ENCODE measurements at regions not wholly inside any gene's neighbourhood (a gene's known extent, or its start where the extent isn't known, plus 50 kb on each side); places are given as distances from the start of the nearest gene placed in this dataset.

DNA sequence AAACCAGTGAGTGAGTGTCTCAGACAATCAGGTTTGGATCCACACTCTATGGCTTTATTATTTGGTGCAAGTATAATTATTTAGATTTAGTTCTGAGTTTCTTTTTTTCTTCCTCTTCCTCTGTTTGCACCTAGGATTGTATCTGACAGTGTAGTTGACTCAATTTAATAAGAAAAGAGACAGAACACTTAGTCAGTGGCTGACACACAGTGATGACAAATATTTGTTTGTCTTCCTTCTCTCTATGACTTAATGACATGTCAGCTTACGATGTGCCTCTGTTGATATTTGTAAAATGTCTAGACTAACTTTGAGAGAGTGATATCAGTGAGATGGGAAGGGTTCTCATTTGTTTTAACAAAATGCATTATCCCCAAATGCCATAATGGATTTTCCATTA lies 129.5 kb upstream of the SLC10A2 start:
- Mint-ChIP-seq H3K4me1 (ENCODE audit: low read depth in 2 of 2) (no peaks in the 10 kb centered on the region), H3K27ac (no peak overlapping the region), H3K9me3 (no peaks in the 10 kb centered on the region), H3K27me3 (no peaks in the 10 kb centered on the region), H3K4me3 (no peak overlapping the region), H3K36me3 (no peaks in the 10 kb centered on the region)
- ATAC-seq (no peak), DNase-seq (ENCODE audit: low spot score) (no peak)

DNA sequence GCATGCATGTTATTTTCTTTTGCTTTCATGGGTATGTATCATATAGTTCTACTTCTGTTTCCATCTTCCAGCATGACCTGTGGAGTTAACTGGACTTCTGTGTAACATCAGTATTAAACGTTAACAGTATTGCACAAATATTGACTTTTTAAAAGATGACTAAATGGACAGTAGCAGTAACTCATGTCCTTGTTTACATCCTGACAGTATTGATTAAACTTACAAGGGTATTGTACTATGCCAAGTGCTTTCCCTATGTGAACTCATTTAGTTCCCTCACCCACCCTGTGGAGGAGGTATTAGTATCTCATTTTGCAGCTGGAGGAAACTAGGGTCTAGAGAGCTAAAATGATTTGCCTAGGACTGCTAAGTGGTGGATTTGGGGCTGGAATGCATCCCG lies 128.7 kb upstream of the SLC10A2 start:
- Mint-ChIP-seq H3K4me3 (no peak overlapping the region), H3K36me3 (no peaks in the 10 kb centered on the region), H3K4me1 (ENCODE audit: low read depth in 2 of 2) (no peaks in the 10 kb centered on the region), H3K9me3 (no peaks in the 10 kb centered on the region), H3K27ac (no peak overlapping the region), H3K27me3 (no peaks in the 10 kb centered on the region)
- DNase-seq (ENCODE audit: low spot score) (no peak), ATAC-seq (no peak)

DNA sequence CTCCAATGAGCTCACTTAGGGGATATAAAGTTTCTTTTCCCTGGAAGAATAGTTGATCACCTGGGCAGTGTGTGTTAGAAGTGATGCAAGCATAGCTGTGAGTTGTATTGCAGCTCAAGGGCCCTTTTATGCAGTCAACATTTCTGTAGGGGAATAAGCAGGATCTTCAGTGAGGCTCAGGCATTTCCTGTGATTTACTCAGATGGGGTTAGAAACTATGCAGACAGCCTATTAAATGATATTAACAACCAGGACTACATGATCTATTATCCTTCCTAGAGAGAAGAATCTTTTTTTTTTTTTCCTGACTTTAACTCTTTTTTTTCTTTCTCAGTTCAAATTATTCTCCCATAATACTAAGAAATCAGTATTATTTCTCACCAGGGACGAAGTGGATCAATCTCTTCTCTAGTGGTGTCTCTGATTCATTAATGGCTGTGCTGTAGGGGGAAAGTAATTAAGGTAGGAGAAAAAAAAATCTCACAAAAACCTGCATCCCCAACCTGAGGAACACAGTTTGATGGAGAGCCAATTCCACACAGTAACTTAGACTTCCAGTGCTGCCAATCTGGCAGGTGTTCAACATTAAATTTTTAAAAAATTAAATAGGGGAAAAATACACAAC lies 126.4 kb upstream of the SLC10A2 start:
- Mint-ChIP-seq H3K4me3 (no peak overlapping the region), H3K36me3 (no peaks in the 10 kb centered on the region), H3K4me1 (ENCODE audit: low read depth in 2 of 2) (no peaks in the 10 kb centered on the region), H3K27ac (no peak overlapping the region), H3K27me3 (no peaks in the 10 kb centered on the region), H3K9me3 (no peaks in the 10 kb centered on the region)
- no peak for DNase-seq (ENCODE audit: low spot score)
- no peak for ATAC-seq

DNA sequence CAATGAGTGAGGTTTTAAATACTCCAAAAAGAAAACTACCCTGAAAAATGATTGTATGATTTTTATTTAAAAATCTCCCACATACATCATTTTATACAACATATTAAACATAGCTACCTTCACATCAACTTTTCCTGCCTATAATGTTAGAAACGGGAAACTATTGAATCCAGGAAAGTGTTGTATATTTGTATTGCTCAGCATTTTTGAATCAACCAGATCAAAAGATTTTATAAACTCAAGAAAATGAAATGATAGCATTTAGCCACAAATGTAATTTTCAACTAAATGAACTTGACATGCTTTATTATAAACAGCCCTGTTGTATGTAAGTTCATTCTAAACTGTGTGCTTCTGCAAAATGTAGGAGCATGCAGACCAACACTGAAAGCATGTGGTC lies 124.6 kb upstream of the SLC10A2 start:
- DNase-seq (ENCODE audit: low spot score) (no peak), ATAC-seq (no peak)
- Mint-ChIP-seq H3K4me1 (ENCODE audit: low read depth in 2 of 2) (no peaks in the 10 kb centered on the region), H3K4me3 (no peak overlapping the region), H3K27me3 (no peaks in the 10 kb centered on the region), H3K36me3 (no peaks in the 10 kb centered on the region), H3K27ac (no peak overlapping the region), H3K9me3 (no peaks in the 10 kb centered on the region)

DNA sequence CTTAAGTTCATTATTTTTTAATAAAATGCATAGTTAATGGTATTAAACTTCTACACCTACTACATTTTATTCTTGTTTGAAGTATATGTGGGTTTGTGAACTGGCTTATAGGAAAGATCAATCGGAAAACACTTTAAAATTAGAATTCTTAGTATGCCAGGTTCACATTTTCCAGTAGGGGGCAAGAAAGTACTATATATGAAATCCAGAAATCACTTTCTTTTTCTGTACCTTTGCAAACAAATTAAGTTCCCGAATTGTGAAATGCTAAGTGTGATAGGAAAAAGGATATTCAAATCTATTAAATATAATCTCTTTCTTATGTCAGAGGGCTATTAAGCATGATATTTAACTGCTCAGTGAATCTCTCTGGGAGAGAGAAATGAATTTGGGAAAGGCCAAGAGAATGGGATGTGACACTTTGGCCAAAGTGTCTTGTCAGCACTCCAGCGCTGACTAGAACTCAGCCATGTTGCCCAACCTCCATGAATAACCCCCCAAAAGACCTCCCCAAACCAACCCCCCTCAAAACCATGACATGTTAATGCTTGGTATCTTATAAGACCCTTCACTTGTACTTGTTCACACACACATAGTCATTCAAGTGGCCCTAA lies 122.6 kb upstream of the SLC10A2 start:
- Mint-ChIP-seq H3K27ac (no peak overlapping the region), H3K36me3 (no peaks in the 10 kb centered on the region), H3K27me3 (no peaks in the 10 kb centered on the region), H3K4me1 (ENCODE audit: low read depth in 2 of 2) (no peaks in the 10 kb centered on the region), H3K4me3 (no peak overlapping the region), H3K9me3 (no peaks in the 10 kb centered on the region)
- no peak for DNase-seq (ENCODE audit: low spot score)
- no peak for ATAC-seq

DNA sequence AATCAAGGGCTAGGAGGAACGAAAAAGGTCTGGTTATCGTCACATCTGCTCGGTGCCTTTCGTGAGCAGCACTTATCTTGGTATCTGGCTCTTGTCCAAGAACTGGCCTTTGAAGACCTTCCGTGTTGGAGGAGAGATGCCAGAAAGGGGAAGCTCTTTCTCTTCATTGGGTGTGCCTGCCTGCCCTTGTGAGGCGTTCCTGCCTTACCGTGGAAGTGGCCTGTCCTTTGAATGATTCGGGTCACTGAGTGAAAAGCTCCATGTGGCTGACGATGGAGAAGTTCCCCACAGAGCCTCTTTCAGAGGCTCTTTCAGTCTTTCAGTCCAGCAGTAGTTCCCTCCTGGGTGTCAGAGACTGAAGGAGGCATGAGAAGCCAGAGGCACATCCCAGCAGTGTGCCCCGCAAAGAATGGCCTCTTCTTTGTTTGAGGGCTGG lies 121.5 kb upstream of the SLC10A2 start:
- no peaks in the 10 kb centered on the region for H3K4me1 Mint-ChIP-seq (ENCODE audit: low read depth in 2 of 2)
- ATAC-seq (no peak), DNase-seq (ENCODE audit: low spot score) (no peak)
- no peaks in the 10 kb centered on the region for H3K9me3 Mint-ChIP-seq
- no peak overlapping the region for H3K27ac Mint-ChIP-seq
- H3K36me3 Mint-ChIP-seq: no peaks in the 10 kb centered on the region
- no peaks in the 10 kb centered on the region for H3K27me3 Mint-ChIP-seq
- H3K4me3 Mint-ChIP-seq: no peak overlapping the region

DNA sequence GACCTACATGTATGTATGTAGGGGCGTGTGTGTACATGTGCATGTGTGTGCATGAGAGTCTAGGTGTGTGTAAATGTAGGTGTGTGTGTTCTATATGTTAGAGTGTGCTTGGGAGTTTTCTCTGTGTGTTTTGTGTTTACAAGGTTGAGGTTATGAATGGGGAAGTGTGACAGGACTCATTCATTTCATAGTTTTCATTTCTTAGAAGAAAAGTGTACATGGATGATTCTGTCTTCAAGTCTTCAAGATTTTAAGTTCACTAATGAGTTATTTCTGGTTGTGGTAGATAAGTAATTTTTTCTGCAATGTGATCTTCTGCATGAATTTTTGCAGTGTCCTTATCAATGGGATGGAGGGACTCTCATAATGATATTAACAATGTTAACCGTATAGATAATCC lies 118.2 kb upstream of the SLC10A2 start:
- Mint-ChIP-seq H3K27ac (no peak overlapping the region), H3K4me1 (ENCODE audit: low read depth in 2 of 2) (no peaks in the 10 kb centered on the region), H3K27me3 (no peaks in the 10 kb centered on the region), H3K9me3 (no peaks in the 10 kb centered on the region), H3K36me3 (no peaks in the 10 kb centered on the region), H3K4me3 (no peak overlapping the region)
- no peak for DNase-seq (ENCODE audit: low spot score)
- no peak for ATAC-seq

DNA sequence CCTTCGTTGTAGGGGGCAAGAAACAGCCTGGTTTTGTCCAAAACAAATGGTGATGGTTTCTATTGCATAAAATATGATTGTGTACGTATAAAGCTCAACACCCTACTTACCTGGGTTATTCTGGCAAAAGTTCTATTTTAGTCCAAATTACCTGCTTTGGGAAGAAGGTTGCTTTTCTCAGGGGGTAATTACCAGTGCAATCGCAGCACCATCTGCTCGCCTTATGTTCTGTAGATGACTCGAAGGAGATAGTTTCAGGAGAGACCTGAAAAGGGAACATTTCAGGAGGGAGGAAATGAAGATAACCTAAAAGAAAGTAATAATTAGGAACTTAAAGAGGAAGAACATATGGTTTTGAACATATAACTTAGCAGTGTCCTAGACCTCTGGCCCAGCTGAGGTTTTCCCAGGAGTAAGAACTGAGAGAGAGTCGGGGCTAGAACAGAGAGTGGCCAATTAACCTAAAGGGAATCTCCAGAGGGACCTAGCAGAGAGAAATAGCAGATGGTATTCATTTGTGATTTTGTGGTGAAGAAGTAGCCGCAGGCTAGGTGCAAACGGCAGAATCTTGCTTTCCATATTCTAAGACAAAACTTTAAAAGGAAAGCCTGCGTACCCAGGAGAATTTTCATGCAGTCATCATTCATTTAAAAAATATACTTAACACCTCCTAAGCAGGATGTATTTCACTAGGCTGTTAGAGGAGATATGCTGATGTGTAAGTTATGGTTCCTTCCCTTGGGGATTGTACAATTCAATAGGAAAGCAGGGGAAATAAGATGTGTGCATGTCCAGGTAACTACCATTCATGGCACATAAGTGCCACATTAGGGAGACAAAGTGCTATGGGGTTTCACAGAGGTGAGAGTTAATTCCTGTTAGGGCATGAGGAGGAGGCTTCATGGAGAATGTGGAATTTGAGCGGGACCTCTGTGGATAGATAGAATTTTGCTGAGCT lies 113.0 kb upstream of the SLC10A2 start:
- H3K36me3 Mint-ChIP-seq: no peaks in the 10 kb centered on the region
- ATAC-seq: no peak
- DNase-seq (ENCODE audit: low spot score): no peak
- no peak overlapping the region for H3K27ac Mint-ChIP-seq
- H3K9me3 Mint-ChIP-seq: no peaks in the 10 kb centered on the region
- no peak overlapping the region for H3K4me3 Mint-ChIP-seq
- no peaks in the 10 kb centered on the region for H3K4me1 Mint-ChIP-seq (ENCODE audit: low read depth in 2 of 2)
- H3K27me3 Mint-ChIP-seq: no peaks in the 10 kb centered on the region

DNA sequence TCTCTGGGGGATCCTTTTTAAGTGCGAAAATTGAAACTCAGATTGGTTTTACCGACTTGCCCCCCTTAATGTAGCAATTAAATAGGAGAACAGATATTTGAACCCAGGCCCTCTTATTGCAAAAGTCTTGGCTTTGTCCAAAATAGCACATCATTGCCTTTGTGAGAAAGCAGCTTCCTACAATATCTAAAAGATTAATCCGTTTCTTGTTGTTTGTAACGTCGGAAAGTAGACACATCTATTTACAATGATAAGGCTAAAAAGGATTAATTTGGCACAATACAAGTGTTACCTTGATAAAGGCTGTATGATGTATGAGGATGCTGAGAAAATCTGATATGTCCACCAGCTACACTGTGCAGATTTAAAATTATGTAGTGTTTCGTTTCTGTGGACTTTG lies 108.7 kb upstream of the SLC10A2 start:
- H3K4me1 Mint-ChIP-seq (ENCODE audit: low read depth in 2 of 2): no peaks in the 10 kb centered on the region
- ATAC-seq: no peak

DNA sequence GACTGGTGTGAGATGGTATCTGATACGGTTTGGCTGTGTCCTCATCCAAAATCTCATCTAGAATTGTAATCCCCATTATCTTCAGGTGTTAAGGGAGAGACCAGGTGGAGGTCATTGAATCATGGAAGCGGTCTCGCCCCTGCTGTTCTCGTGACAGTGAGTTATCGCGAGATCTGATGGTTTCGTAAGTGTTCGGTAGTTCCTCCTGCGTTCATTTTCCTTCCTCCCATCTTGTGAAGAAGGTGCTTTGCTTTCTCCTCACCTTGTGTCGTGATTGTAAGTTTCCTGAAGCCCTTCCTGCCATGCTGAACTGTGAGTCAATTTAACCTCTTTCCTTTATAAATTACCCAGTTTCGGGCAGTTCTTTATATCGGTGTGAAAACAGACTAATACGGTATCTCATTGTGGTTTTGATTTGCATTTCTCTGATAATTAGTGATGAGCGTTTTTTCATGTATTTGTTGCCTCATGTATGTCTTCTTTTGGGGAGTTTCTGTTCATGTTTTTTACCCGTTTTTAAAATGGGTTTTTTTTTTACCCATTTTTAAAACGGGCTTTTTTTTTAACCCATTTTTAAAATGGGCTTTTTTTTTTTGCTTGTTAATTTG lies 102.8 kb upstream of the SLC10A2 start:
- H3K36me3 Mint-ChIP-seq: no peaks in the 10 kb centered on the region
- no peak for ATAC-seq
- H3K4me1 Mint-ChIP-seq (ENCODE audit: low read depth in 2 of 2): no peaks in the 10 kb centered on the region
- no peak overlapping the region for H3K4me3 Mint-ChIP-seq
- H3K27ac Mint-ChIP-seq: no peak overlapping the region
- no peaks in the 10 kb centered on the region for H3K27me3 Mint-ChIP-seq
- H3K9me3 Mint-ChIP-seq: peaks cover 8% of the 10 kb centered on the region
- DNase-seq (ENCODE audit: low spot score): no peak

More for the DNA sequence above, 108.7 kb upstream of the SLC10A2 start:
- no peak for DNase-seq (ENCODE audit: low spot score)
- Mint-ChIP-seq H3K27me3 (no peaks in the 10 kb centered on the region), H3K27ac (no peak overlapping the region), H3K36me3 (no peaks in the 10 kb centered on the region), H3K4me3 (no peak overlapping the region), H3K9me3 (no peaks in the 10 kb centered on the region)

DNA sequence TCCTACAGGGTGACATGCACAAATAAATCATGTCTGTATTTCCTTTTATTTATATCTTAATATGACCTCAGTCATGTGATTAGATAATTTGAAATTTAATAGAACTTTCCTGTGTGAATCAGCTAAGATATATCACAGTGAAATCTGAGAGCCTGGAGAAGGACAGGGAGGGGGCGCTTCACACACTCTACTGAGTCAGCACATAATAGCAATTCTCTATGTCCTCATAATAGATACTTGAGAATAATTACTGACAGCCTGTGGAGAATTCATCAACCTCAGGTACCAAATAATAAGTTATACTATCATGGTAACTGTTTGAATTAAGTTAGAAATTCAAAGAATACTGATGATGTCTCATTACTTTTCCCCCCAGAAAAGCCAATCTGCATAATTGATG lies 98.0 kb upstream of the SLC10A2 start:
- ATAC-seq (no peak), DNase-seq (ENCODE audit: low spot score) (no peak)
- Mint-ChIP-seq H3K36me3 (no peaks in the 10 kb centered on the region), H3K4me3 (no peak overlapping the region), H3K4me1 (ENCODE audit: low read depth in 2 of 2) (no peaks in the 10 kb centered on the region), H3K9me3 (peaks cover 8% of the 10 kb centered on the region), H3K27ac (no peak overlapping the region), H3K27me3 (no peaks in the 10 kb centered on the region)

DNA sequence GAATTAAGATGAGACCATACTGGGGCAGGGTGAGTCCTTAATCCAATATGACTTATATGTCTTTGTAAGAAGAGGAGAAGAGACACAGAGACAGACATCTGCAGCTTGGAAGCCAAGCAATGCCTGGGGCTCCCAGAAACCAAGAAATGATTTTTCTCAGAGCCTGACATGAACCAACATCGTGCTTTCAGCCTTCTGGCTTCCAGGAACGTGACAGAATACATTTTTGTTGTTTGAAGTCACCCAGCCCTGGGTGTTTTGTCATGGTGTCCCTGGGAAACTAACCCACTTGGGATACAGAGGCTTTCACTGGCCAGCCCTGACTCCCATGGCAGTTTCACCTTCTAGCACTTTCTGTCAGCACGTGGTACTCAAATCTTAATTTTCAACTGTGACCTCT lies 95.3 kb upstream of the SLC10A2 start:
- Mint-ChIP-seq H3K9me3 (no peaks in the 10 kb centered on the region), H3K27me3 (no peaks in the 10 kb centered on the region), H3K4me1 (ENCODE audit: low read depth in 2 of 2) (no peaks in the 10 kb centered on the region), H3K27ac (no peak overlapping the region), H3K36me3 (no peaks in the 10 kb centered on the region), H3K4me3 (no peak overlapping the region)
- ATAC-seq (no peak), DNase-seq (ENCODE audit: low spot score) (no peak)

DNA sequence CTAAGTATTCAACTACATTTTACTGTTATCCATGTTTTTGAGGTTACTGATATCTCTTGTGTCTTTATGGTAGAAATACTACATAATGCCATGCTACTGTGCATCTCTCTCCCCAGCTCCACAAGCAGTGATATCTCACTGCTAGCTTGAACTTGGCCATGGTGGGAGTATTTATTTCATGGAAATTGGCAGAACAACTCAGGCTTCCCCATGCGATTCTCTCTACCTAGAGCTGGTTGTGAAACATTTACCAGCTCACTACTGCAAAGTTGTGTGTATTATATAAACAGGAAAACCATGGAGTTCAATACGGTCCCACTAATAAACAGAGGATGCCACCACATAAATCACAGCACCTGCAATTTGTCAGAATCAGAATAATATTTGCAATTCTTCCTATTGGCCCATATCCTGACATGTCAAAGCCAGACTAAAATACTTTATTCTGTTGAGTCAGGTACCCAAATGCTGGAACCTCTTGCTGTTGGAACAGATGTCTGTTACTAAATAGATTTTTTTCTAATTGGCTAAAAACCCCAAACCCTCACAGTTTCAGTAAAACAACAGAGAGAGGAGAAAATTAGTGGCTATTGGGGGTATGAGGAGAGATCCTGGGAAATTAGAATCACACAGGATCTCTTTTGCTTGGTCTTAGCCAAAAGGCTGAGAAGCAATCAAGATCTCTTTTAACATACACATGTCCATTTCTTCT lies 91.4 kb upstream of the SLC10A2 start:
- Mint-ChIP-seq H3K9me3 (no peaks in the 10 kb centered on the region), H3K4me3 (no peak overlapping the region), H3K4me1 (ENCODE audit: low read depth in 2 of 2) (no peaks in the 10 kb centered on the region), H3K36me3 (no peaks in the 10 kb centered on the region), H3K27ac (no peak overlapping the region), H3K27me3 (no peaks in the 10 kb centered on the region)
- no peak for DNase-seq (ENCODE audit: low spot score)
- no peak for ATAC-seq
